HG03558 (cell line): ENCODE measurements at regions not wholly inside any gene's neighbourhood (a gene's known extent, or its start where the extent isn't known, plus 50 kb on each side); places are given as distances from the start of the nearest gene placed in this dataset.
"Not testable (repeated sequence)": the region's sequence is repeated elsewhere in the genome, so short reads cannot be mapped to it uniquely, and the experiment has no call there.

Source experiments
- ATAC-seq: cut with Tn5 transposase; IDR thresholded peaks from one replicate; pipeline ENCODE4 v1.9.1; 2021; ENCODE audit warnings: moderate number of reproducible peaks; ENCODE audit not compliant: unreplicated experiment; ENCODE audit errors: extremely low read depth

GRCh38 chr1:73859227-73859626 lies 338.7 kb downstream of the LRRIQ3 start:
- ATAC-seq = no peak

GRCh38 chr1:73854527-73854926 lies 343.4 kb downstream of the LRRIQ3 start:
- ATAC-seq = no peak

- no peak for ATAC-seq
These were observed 355.5 kb downstream of the LRRIQ3 start for GRCh38 chr1:73842436-73842835.

GRCh38 chr1:73839922-73840321 lies 358.1 kb downstream of the LRRIQ3 start:
- no peak for ATAC-seq

- no peak for ATAC-seq
These were observed 365.4 kb downstream of the LRRIQ3 start for GRCh38 chr1:73832276-73833181.

GRCh38 chr1:73827283-73827682 lies 370.7 kb downstream of the LRRIQ3 start:
- not testable (repeated sequence) for ATAC-seq

GRCh38 chr1:73824065-73824464 lies 373.9 kb downstream of the LRRIQ3 start:
- ATAC-seq = no peak

- peak; percentile 61 for ATAC-seq
These were observed 376.5 kb downstream of the LRRIQ3 start for GRCh38 chr1:73821520-73821919.

- ATAC-seq = no peak
These were observed 377.1 kb downstream of the LRRIQ3 start for GRCh38 chr1:73820843-73821242.

- no peak for ATAC-seq
These were observed 384.3 kb downstream of the LRRIQ3 start for GRCh38 chr1:73813716-73814115.

GRCh38 chr1:73813236-73813635 lies 384.7 kb downstream of the LRRIQ3 start:
- ATAC-seq = no peak

GRCh38 chr1:73811798-73812197 lies 386.2 kb downstream of the LRRIQ3 start:
- ATAC-seq = no peak

- no peak for ATAC-seq
These were observed 393.0 kb downstream of the LRRIQ3 start for GRCh38 chr1:73804935-73805334.

GRCh38 chr1:73803380-73803779 lies 394.6 kb downstream of the LRRIQ3 start:
- no peak for ATAC-seq

- no peak for ATAC-seq
These were observed 396.0 kb downstream of the LRRIQ3 start for GRCh38 chr1:73801912-73802429.

GRCh38 chr1:73800376-73800775 lies 397.6 kb downstream of the LRRIQ3 start:
- ATAC-seq = no peak

- ATAC-seq = no peak
These were observed 408.0 kb downstream of the LRRIQ3 start for GRCh38 chr1:73789965-73790364.

GRCh38 chr1:73784026-73784425 lies 413.9 kb downstream of the LRRIQ3 start:
- ATAC-seq = no peak

- no peak for ATAC-seq
These were observed 414.6 kb downstream of the LRRIQ3 start for GRCh38 chr1:73783352-73783751.

- ATAC-seq = no peak
These were observed 415.1 kb downstream of the LRRIQ3 start for GRCh38 chr1:73782901-73783300.

- ATAC-seq = no peak
These were observed 416.7 kb downstream of the LRRIQ3 start for GRCh38 chr1:73781251-73781650.

- ATAC-seq = no peak
These were observed 419.5 kb downstream of the LRRIQ3 start for GRCh38 chr1:73778471-73778870.
